ENCODE measurements at regions not wholly inside any gene's neighbourhood (a gene's known extent, or its start where the extent isn't known, plus 50 kb on each side); places are given as distances from the start of the nearest gene placed in this dataset.

DNA sequence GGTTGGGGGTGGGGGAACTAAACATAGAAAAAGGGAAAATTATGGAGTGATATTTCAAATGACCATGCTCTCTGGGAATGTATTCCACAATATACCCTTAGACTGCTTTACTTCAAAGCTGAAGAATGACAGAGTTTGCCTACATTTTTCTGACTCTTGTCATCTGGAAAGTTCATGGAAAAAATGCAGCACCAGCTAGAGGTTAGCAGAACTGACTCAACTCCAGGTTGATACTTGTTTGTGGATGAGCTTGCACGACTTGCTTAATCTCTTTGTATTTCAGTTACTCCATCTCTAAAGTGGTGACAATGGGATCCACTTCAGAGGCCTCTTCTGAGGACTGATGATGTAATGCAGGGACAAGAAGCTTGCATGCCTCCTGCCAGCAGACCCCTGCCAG lies 824.0 kb upstream of the ID2 start:
- no peak for DNase-seq
- intact Hi-C loops (cut with DNase I; ENCODE audit: low total_unique reads): no loop called here
- no peak overlapping the region for H3K4me3 ChIP-seq
- H3K27me3 ChIP-seq: no peaks in the 10 kb centered on the region
- H3K9me3 ChIP-seq: no peaks in the 10 kb centered on the region
- H3K4me1 ChIP-seq: no peaks in the 10 kb centered on the region
- no peaks in the 10 kb centered on the region for H3K36me3 ChIP-seq
- no peak for TF ChIP-seq POLR2A (IDR thresholded peaks at IDR 0.05)
- TF ChIP-seq, protein P1, sequence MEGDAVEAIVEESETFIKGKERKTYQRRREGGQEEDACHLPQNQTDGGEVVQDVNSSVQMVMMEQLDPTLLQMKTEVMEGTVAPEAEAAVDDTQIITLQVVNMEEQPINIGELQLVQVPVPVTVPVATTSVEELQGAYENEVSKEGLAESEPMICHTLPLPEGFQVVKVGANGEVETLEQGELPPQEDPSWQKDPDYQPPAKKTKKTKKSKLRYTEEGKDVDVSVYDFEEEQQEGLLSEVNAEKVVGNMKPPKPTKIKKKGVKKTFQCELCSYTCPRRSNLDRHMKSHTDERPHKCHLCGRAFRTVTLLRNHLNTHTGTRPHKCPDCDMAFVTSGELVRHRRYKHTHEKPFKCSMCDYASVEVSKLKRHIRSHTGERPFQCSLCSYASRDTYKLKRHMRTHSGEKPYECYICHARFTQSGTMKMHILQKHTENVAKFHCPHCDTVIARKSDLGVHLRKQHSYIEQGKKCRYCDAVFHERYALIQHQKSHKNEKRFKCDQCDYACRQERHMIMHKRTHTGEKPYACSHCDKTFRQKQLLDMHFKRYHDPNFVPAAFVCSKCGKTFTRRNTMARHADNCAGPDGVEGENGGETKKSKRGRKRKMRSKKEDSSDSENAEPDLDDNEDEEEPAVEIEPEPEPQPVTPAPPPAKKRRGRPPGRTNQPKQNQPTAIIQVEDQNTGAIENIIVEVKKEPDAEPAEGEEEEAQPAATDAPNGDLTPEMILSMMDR (IDR thresholded peaks at IDR 0.05): no peak
- no peak overlapping the region for H3K27ac ChIP-seq

DNA sequence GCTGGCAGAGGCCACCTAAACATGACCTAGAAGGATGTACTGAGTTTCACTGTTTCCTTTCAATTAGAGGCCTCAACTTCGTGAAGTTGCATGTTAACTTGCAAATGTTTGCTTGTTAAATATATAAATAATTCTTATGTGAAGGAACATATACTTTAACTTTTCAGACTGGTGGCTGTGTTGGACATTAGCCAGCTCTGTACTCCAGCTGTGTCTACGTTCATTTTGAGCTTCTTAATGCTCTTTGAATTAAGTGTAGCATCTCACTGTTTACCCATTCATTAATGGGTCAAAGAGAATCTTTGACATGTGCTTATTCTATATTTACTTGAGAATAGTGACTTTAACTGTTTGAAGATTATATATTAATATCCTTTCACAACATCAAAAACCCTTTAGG lies 823.2 kb upstream of the ID2 start:
- Histone ChIP-seq H3K36me3 (no peaks in the 10 kb centered on the region), H3K9me3 (no peaks in the 10 kb centered on the region), H3K27ac (no peak overlapping the region), H3K4me3 (no peak overlapping the region), H3K27me3 (no peaks in the 10 kb centered on the region), H3K4me1 (no peaks in the 10 kb centered on the region)
- no peak for TF ChIP-seq POLR2A (IDR thresholded peaks at IDR 0.05)
- TF ChIP-seq, protein P1 (IDR thresholded peaks at IDR 0.05): no peak
- no peak for DNase-seq
- intact Hi-C loops (cut with DNase I; ENCODE audit: low total_unique reads): no loop called here

DNA sequence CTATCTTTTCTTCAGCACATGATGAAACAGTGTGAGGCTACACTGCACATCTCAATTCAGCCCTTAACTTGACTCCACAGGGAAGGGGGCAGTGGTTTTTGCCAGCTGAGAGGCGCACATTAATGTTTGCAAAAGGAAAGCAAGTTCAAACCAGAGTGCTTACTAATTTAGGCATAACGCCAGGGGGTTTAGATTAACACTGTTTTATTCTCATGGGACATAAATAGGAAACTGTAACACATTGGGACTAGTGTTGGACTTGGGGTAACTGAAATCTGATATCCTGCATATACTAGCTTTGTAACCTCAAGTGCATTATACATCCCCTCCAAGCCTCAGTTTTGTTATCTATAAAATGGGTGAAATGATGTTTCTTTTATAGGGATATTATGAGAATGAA lies 821.2 kb upstream of the ID2 start:
- Histone ChIP-seq H3K4me1 (no peaks in the 10 kb centered on the region), H3K27me3 (no peaks in the 10 kb centered on the region), H3K4me3 (no peak overlapping the region), H3K27ac (no peak overlapping the region), H3K36me3 (no peaks in the 10 kb centered on the region), H3K9me3 (no peaks in the 10 kb centered on the region)
- TF ChIP-seq POLR2A (IDR thresholded peaks at IDR 0.05): no peak
- TF ChIP-seq, protein P1 (IDR thresholded peaks at IDR 0.05): no peak
- DNase-seq: no peak
- intact Hi-C loops (cut with DNase I; ENCODE audit: low total_unique reads): no loop called here

DNA sequence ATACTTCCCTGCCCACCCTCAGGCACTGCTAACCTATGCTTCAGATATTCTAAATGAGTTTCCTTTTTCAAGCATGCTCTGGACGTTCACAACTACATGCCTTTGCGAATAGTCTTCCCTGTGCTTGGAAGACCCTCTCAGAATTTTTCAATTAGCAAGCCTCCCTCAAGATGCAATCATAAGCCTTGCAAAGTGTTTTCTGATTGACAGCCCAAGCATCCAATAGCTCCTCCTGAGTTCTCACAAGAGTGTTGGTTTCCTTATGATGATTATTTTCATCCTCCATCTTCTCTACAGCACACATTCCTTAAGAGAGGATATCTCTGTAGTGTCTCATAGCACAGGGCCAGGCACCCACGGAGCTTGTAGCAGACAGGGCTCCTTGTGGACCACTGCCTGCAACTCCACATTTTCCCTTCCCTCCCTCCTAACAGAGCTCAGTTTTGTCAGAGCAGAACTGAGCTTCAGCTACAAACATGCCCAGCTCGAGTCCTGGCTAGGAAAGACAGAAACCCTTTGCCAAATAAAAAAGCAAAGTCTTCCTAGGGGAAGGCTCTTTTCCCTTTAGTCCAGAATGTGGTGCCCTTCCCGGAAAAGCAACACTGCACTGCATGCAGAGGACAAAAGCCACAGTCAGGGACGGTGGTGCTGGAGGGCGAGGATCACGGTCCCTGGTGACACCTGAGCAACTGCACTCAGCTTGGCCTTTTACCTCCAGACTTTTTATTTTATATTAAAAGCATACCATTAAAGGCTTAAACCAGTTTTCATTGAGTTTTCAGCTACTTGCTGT lies 819.8 kb upstream of the ID2 start:
- Histone ChIP-seq H3K36me3 (no peaks in the 10 kb centered on the region), H3K4me1 (no peaks in the 10 kb centered on the region), H3K9me3 (no peaks in the 10 kb centered on the region), H3K4me3 (no peak overlapping the region), H3K27ac (no peak overlapping the region), H3K27me3 (no peaks in the 10 kb centered on the region)
- DNase-seq: no peak
- TF ChIP-seq POLR2A (IDR thresholded peaks at IDR 0.05): no peak
- TF ChIP-seq, protein P1 (IDR thresholded peaks at IDR 0.05): no peak
- intact Hi-C loops (cut with DNase I; ENCODE audit: low total_unique reads): no loop called here

DNA sequence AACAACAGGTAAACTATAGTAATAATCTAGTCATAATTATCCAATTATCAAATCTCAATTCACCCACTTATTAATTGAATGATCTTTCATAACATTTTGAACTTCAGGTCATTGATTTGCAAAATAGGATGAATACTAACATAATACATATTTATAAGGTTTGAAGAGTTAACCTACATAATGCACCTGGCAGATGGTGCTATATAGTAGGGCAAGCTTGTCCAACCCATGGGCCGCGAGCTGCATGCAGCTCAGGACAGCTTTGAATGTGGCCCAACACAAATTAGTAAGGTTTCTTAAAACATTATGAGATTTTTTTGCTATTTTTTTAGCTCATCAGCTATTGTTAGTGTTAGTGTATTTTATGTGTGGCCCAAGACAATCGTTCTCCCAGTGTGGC lies 815.8 kb upstream of the ID2 start:
- no peak for TF ChIP-seq POLR2A (IDR thresholded peaks at IDR 0.05)
- TF ChIP-seq, protein P1 (IDR thresholded peaks at IDR 0.05): no peak
- Histone ChIP-seq H3K4me1 (no peaks in the 10 kb centered on the region), H3K4me3 (no peak overlapping the region), H3K27me3 (no peaks in the 10 kb centered on the region), H3K27ac (no peak overlapping the region), H3K36me3 (no peaks in the 10 kb centered on the region), H3K9me3 (no peaks in the 10 kb centered on the region)
- no peak for DNase-seq
- intact Hi-C loops (cut with DNase I; ENCODE audit: low total_unique reads): no loop called here
